ENCODE measurements at regions not wholly inside any gene's neighbourhood (a gene's known extent, or its start where the extent isn't known, plus 50 kb on each side); places are given as distances from the start of the nearest gene placed in this dataset.

- no peak for TF ChIP-seq EP300 (IDR thresholded peaks at IDR 0.05)
- TF ChIP-seq POLR2AphosphoS5 (IDR thresholded peaks at IDR 0.05), result no peak
Measured at GRCh38 chr10:4138146-4138721, 353.2 kb upstream of the KLF6 start.

Data from sigmoid colon (tissue), 4 donors.